MV-4-11 (cell line): ENCODE measurements at regions not wholly inside any gene's neighbourhood (a gene's known extent, or its start where the extent isn't known, plus 50 kb on each side); places are given as distances from the start of the nearest gene placed in this dataset.

Experiments used
- DNase-seq: peaks from one replicate; lab custom pipeline; 2025; lab: John Stamatoyannopoulos, UW

GRCh38 chr13:62094932-62095331, 679.3 kb upstream of the PCDH20 start:
- DNase-seq = no peak

DNA sequence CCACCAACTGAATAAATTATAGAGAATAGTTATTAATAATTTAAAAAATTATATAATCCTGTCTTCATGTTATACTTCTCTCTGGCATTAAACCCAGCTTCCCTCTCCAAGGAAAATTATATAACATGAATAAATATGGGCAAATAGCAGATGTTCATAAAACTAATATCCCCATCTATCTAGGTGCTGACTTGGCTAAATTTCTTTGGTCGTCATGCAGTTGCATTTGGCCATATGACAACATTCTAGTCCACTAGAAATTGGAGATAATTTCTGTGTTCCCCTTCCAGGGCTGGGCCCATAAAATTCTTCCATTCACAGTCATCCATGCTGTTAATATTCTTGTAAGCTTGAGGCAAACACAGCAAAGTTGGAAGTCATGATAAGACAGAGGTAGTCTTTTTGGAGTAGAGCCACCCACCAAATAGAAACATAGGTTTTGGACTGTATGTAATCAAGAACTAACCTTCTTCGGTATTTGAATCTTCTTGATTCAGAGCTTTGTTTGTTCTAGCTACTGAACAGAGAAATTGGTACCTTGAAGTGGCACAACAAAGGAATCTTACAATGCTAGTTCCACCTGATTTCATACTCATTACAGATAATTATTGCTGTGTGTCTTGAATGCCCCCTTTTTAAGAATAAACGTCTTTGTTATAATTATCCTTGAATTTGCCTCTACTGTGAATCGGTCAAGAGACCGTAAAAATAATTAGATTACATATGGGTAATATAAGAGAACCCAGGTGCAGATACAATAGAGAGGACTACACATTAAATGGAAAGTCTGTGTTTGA, 678.5 kb upstream of the PCDH20 start:
- no peak for DNase-seq

DNA sequence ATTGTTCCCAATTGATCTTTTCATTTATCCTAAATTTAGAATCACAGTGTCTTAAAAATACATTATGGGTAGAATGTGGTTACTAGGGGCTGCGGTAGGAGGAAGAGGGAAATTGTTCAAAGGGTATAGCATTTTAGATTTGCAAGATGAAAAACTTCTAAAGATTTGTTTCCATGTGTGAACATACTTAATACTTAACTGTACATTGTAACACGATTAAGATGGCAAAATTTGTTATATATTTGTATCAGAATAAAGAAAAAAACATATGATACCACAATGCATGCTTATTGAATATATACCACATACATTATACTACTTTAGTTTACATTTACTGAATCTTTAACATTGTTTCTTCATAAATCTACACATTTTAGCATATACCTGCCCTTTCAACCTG, 677.3 kb upstream of the PCDH20 start:
- DNase-seq = no peak

DNA sequence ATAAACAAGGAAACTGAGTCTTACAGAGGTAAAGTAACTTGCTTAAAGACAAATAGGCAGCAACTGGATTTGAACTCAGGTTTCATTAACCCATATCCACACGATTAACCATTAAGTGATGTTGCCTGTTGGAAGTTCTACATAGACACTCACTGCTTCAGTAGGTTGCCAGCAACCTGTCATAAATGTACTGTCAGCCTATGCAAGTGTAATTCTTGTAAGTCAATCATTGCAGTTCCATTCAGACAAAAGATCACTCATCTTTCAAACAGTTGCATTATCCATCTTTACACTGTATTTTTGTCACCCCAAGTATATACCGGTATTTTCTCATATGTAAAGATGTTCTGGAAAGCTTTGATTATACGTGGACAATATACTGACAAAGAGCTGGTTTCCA, 676.9 kb upstream of the PCDH20 start:
- DNase-seq = no peak

GRCh38 chr13:62088165-62088564, 672.5 kb upstream of the PCDH20 start:
- no peak for DNase-seq

- no peak for DNase-seq
Measured at GRCh38 chr13:62087124-62087523, 671.5 kb upstream of the PCDH20 start.

DNA sequence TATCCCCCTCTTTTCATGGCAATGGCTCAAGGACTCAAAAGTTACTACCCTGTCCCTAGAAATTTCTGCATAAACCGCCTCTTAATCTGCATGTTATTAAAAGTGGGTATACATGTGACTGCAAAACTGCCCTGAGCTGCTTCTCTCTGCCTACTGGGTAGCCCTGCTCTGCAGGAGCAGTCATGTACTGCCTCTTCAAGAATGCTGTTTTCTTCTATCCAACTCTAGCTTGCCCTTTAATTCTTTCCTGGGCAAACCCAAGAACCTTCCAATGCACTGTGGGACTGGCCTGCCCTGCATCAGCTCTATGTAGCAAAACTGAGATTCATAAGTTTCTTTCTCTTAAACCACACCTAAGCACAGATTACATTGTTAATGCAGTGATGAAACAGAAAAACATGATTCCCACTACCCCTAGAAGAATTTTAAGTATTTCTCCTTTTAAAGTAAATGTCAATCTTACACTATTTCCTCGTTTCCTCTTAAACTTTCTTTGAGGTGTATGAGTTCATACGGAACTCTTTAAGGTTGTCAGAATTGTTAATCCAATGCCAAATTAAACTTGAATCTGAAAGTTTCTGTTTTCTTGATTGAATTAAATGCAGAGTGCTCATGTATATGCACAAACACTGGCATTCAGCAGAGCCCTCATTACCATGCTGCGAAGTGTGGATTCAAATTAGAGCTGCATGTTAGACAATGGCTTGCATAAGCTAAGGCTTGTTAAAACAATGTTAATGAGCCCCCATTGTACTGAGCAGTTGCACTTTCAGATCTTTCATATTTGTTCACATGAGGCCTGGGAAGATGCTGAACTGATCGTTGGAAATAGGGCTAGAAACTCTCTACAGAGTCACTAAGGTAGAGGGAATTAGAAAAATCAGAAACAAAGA, 669.9 kb upstream of the PCDH20 start:
- DNase-seq = no peak

DNA sequence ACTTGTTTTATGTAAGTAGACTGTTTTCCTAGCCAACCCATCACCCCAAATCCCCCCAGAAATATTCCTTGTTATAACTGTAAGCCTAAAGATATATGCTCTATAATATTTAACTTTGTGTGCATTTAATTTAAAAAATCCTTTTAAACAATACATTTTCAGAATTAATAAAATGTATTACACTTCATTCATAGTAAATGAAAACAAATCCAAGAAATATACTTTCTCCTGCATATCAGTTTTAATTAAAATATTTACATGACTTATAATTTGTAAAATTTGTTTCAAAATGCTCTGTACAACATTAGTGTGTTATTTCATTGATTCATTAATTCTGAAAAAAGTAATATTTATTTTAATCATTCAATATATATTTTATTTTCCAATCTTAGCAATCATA, 669.1 kb upstream of the PCDH20 start:
- DNase-seq = no peak

- no peak for DNase-seq
Measured at GRCh38 chr13:62067821-62068220, 652.2 kb upstream of the PCDH20 start.

DNA sequence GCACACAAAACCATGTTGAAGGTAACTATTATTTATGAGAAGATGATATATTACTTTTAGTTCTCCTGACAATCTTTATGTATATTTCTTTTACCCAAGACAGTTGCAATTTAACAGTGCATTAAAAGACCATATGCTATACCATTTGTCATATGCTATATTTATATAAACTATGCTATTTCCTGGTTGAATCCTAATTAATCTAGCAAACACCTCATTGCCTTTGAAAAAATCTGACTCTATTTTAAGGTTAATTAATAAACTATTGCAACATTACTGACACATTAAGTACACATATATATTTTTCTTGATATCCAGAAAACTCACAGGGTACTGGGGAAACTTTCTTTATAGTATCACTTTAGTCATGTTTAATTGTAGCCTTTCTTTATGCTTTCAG, 649.4 kb upstream of the PCDH20 start:
- no peak for DNase-seq

DNA sequence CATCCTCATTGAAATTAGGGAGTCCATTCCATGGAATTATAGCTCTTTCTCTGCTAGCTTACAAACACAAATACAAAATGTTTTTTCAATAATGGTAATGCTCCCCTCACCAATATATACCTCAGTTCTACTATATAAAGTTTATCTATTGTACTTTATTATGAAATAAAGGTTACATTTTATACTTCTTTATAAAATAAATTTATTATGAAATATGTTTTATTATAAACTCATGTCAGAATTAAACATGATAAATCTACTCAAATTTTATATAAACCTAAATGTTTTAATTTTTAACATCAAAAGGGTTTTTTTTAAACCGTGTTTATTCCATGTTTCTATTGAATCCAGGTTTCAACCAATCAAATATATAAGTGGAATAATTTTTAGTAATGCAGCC, 646.1 kb upstream of the PCDH20 start:
- DNase-seq = no peak

DNA sequence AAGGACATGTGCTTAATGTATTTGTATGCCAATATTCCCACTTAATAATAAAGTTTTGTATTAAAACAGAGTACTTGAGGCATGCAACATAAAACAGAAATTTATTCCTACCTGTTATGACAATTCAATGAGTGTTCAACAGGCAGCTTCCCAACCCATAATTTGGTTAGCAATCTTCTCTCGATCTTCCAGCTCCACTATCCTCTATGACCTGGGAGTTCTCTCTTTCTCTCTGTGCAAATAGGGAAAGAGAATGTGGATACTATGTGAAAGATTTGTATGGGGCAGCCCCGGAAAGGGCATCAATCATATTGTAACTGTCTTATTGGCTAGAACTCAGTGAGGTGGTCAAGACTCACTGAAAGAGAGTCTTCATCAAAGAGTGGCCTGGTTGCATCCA, 644.9 kb upstream of the PCDH20 start:
- DNase-seq = no peak

DNA sequence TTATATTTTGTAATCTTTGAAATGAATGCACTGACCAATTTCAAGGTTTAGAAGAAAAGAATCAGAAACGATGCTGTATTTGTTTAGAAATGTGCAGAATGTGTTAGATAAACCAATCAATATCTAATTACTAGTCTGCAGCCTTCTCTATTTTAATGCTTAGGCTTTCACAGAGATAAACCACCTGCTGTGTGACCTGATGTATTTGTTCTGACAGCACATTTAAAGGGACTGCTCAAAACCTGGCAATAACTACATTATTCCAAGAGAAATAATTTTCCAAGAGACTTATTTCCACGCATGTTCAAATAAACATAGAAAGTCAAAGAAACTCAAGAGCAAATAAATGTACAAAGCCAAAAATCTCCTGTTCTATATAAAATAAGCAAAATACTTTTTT, 641.6 kb upstream of the PCDH20 start:
- no peak for DNase-seq

DNA sequence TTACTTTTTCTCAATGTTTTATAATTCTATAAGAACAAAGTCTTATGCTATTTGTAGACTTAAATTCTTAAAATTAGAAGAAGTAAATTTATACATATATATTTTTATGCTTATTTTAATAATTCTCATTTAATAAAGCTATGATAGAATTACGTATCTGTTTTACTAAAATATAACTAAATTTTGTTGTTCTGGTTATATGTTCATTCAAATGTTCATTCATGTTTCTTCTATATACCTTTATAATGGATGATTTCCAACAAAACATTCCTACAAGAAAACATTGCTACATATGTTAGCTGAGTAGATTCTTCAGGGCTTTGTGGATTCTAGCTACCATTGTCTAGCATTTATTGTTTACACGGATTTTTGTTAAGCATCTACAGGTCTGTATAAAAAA, 634.3 kb upstream of the PCDH20 start:
- no peak for DNase-seq

- no peak for DNase-seq
Measured at GRCh38 chr13:62046512-62046911, 630.9 kb upstream of the PCDH20 start.

GRCh38 chr13:62043600-62043999, 628.0 kb upstream of the PCDH20 start:
- no peak for DNase-seq

DNA sequence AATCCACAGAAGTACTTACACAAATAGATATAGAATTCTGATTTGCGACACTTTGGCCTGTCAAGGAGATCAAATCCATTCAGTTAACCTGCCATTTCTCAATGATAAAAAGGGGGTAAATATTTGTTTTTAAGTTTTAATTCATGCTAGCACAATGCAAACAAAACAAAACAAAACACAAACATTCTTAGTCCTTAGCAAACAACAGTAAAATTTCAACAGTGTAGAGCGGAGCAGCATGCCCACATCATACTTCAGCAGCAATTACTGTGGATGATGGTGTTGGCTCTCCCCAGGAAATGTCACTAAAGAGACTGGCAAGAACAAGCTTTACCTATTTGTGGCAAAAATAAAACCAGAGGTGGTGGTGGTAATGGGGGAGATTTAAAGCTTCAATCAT, 625.2 kb upstream of the PCDH20 start:
- DNase-seq = no peak

DNA sequence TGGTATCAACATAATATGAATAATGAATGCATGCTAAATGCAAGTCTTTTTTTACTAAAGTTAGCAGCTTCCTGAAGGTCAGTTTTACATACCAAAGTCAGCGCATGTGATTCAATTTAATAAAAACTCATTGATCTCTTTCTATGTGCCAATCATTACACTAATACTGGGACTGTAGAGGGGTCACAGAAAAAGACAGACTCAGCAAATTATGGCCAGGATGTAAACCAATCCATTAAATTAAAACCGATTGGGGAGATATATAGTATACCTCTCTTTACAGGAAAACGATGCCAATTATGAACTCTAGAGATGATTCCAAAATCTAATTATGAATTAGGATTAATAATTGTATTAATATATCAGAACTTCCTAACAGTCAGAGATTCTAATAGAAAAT, 624.4 kb upstream of the PCDH20 start:
- no peak for DNase-seq

GRCh38 chr13:62038214-62038613, 622.6 kb upstream of the PCDH20 start:
- peak; percentile 67 for DNase-seq

DNA sequence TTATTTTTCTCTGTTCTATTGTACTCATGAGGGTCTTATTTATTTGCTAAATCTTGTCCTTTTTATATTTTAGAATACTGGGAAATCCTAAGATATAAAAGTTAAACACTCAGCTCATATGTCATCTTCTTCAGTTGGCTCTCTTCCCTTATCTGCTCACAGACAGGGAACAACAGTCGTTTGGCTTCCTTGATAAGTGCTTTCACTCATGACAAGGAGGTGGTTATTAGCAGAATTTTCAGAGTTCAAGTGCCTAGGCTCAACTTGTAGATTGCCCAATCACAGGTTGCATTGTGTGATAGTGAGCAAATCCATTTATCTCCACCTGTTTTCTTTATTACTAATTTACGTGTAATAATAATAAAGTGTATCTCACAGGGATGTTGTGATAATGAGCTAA, 620.3 kb upstream of the PCDH20 start:
- no peak for DNase-seq

DNA sequence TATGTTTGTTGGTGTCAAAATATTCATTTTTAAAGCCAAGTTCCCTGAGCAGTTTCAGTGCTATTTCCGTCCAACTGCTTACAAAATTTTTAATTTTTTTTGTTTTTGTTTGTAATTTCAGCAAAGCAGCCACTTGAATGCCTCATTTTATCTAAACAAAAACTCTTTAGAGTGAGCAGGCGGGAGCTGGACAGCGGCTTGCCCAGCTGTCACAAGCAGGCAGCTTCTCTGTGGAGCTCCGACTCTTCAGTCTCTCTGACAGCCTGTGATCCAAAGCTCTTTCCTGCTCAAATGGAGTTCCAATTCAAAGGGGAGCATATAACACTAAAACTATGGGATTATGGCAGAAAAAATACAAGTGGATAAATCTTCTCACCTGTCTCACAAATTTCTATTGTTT, 618.3 kb upstream of the PCDH20 start:
- DNase-seq = no peak

DNA sequence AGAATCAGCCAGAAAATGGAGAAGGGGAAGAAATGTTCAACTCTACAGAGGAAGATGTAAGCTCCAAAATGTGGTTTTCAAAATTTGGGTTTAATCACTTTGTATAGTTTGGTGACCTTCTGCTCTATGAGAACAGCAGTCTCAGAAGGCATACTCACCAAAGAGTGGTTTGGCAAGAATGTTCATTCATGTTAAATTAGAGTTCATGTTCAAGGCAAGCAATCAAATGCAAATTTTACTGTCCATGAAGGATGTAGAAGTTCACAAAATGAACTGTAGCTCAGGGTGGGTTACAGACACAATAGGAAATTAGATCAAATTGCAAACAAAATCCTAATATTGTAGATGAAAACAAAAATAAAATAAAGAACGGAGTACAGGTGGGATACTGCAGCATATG, 606.7 kb upstream of the PCDH20 start:
- DNase-seq = no peak

DNA sequence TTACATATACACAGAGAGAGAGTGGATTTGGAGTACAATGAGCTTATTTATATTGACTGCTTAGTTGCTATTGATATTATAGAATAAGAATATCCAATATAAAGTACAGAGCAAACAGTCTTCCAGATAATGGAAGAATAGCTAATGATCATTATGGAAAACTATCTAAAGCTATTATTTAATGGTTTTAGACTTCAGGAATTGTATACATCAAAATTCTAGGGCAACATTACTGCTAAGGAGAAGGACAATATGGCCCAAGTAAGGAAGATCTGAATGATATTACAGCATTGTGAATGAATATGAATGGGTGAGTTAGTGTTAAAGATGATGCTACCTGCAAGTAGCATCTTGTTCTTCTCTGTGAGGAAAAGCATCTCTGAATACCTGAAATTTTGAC, 604.2 kb upstream of the PCDH20 start:
- no peak for DNase-seq
